HUES6 (cell line): ENCODE measurements at regions not wholly inside any gene's neighbourhood (a gene's known extent, or its start where the extent isn't known, plus 50 kb on each side); places are given as distances from the start of the nearest gene placed in this dataset.
"Not testable (repeated sequence)": the region's sequence is repeated elsewhere in the genome, so short reads cannot be mapped to it uniquely, and the experiment has no call there.

Experiments
- H3K27ac ChIP-seq: 2 replicates; pipeline ENCODE4 v1.7.0; 2013; ENCODE audit warnings: low read depth, mild to moderate bottlenecking, low read length, inconsistent platforms
- H3K27me3 ChIP-seq: 2 replicates; pipeline ENCODE4 v1.6.1; 2013; ENCODE audit warnings: low read length; ENCODE audit not compliant: control insufficient read depth, insufficient read depth
- H3K36me3 ChIP-seq: 2 replicates; pipeline ENCODE4 v1.6.1; 2013; ENCODE audit warnings: low read length; ENCODE audit not compliant: control insufficient read depth, insufficient read depth
- H3K4me1 ChIP-seq: 2 replicates; pipeline ENCODE4 v1.6.1; 2013; ENCODE audit warnings: low read length; ENCODE audit not compliant: control insufficient read depth, insufficient read depth
- H3K4me3 ChIP-seq: 2 replicates; pipeline ENCODE4 v1.5.1; 2013; ENCODE audit warnings: low read depth, low read length
- H3K9ac ChIP-seq: one replicate; pipeline ENCODE4 v1.6.1; 2013; ENCODE audit warnings: mild to moderate bottlenecking, low read length
- H3K9me3 ChIP-seq: 2 replicates; pipeline ENCODE4 v1.6.1; 2013; ENCODE audit warnings: low read depth, low read length; ENCODE audit not compliant: control insufficient read depth, insufficient read depth

- Histone ChIP-seq H3K27me3 (no peaks in the 10 kb centered on the region), H3K36me3 (no peaks in the 10 kb centered on the region), H3K27ac (no peak overlapping the region), H3K4me1 (peaks cover 6% of the 10 kb centered on the region; the same call in 1 of the 2 replicates), H3K4me3 (no peak overlapping the region), H3K9ac (no peak overlapping the region), H3K9me3 (no peaks in the 10 kb centered on the region)
These were observed 117.4 kb upstream of the DNAJC10 start for GRCh38 chr2:182598626-182599025.

GRCh38 chr2:182605166-182605565 is 110.9 kb upstream of the DNAJC10 start:
- no peaks in the 10 kb centered on the region for H3K9me3 ChIP-seq
- no peaks in the 10 kb centered on the region for H3K4me1 ChIP-seq
- H3K9ac ChIP-seq = no peak overlapping the region
- H3K36me3 ChIP-seq = no peaks in the 10 kb centered on the region
- no peak overlapping the region for H3K27ac ChIP-seq
- H3K27me3 ChIP-seq = no peaks in the 10 kb centered on the region
- no peak overlapping the region for H3K4me3 ChIP-seq

- H3K4me1 ChIP-seq = no peaks in the 10 kb centered on the region
- H3K9me3 ChIP-seq = no peaks in the 10 kb centered on the region
- no peak overlapping the region for H3K9ac ChIP-seq
- H3K27me3 ChIP-seq = no peaks in the 10 kb centered on the region
- H3K36me3 ChIP-seq = no peaks in the 10 kb centered on the region
- no peak overlapping the region for H3K4me3 ChIP-seq
- no peak overlapping the region for H3K27ac ChIP-seq
These were observed 109.1 kb upstream of the DNAJC10 start for GRCh38 chr2:182606728-182607681.

GRCh38 chr2:182608181-182608845 is 107.7 kb upstream of the DNAJC10 start:
- H3K4me3 ChIP-seq = no peak overlapping the region
- H3K9ac ChIP-seq = no peak overlapping the region
- no peak overlapping the region for H3K27ac ChIP-seq
- H3K36me3 ChIP-seq = no peaks in the 10 kb centered on the region
- no peaks in the 10 kb centered on the region for H3K9me3 ChIP-seq
- H3K4me1 ChIP-seq = no peaks in the 10 kb centered on the region
- H3K27me3 ChIP-seq = no peaks in the 10 kb centered on the region

- H3K9me3 ChIP-seq, H3K4me3 ChIP-seq, H3K27me3 ChIP-seq, H3K36me3 ChIP-seq, H3K4me1 ChIP-seq, H3K27ac ChIP-seq, H3K9ac ChIP-seq: not testable (repeated sequence)
These were observed 107.1 kb upstream of the DNAJC10 start for GRCh38 chr2:182609005-182609404.

GRCh38 chr2:182610231-182610630 is 105.8 kb upstream of the DNAJC10 start:
- no peaks in the 10 kb centered on the region for H3K9me3 ChIP-seq
- H3K9ac ChIP-seq = no peak overlapping the region
- no peak overlapping the region for H3K4me3 ChIP-seq
- H3K27me3 ChIP-seq = no peaks in the 10 kb centered on the region
- no peaks in the 10 kb centered on the region for H3K4me1 ChIP-seq
- no peak overlapping the region for H3K27ac ChIP-seq
- no peaks in the 10 kb centered on the region for H3K36me3 ChIP-seq

- Histone ChIP-seq H3K9me3 (no peaks in the 10 kb centered on the region), H3K4me1 (no peaks in the 10 kb centered on the region), H3K27ac (no peak overlapping the region), H3K4me3 (no peak overlapping the region), H3K36me3 (no peaks in the 10 kb centered on the region), H3K9ac (no peak overlapping the region), H3K27me3 (no peaks in the 10 kb centered on the region)
These were observed 105.0 kb upstream of the DNAJC10 start for GRCh38 chr2:182611009-182611408.

GRCh38 chr2:182615036-182615435 is 101.0 kb upstream of the DNAJC10 start:
- no peaks in the 10 kb centered on the region for H3K4me1 ChIP-seq
- H3K27ac ChIP-seq = no peak overlapping the region
- no peaks in the 10 kb centered on the region for H3K36me3 ChIP-seq
- H3K27me3 ChIP-seq = no peaks in the 10 kb centered on the region
- H3K4me3 ChIP-seq = no peak overlapping the region
- H3K9ac ChIP-seq = no peak overlapping the region
- H3K9me3 ChIP-seq = no peaks in the 10 kb centered on the region

GRCh38 chr2:182616471-182617393 is 99.3 kb upstream of the DNAJC10 start:
- Histone ChIP-seq H3K4me1 (peaks cover 6% of the 10 kb centered on the region; the same call in 1 of the 2 replicates), H3K4me3 (no peak overlapping the region), H3K9me3 (no peaks in the 10 kb centered on the region), H3K36me3 (no peaks in the 10 kb centered on the region), H3K9ac (no peak overlapping the region), H3K27ac (no peak overlapping the region), H3K27me3 (no peaks in the 10 kb centered on the region)

- H3K27ac ChIP-seq = no peak overlapping the region
- no peaks in the 10 kb centered on the region for H3K27me3 ChIP-seq
- no peaks in the 10 kb centered on the region for H3K36me3 ChIP-seq
- H3K4me3 ChIP-seq = no peak overlapping the region
- peaks cover 8% of the 10 kb centered on the region; the same call in 1 of the 2 replicates for H3K4me1 ChIP-seq
- H3K9me3 ChIP-seq = no peaks in the 10 kb centered on the region
- H3K9ac ChIP-seq = no peak overlapping the region
These were observed 97.4 kb upstream of the DNAJC10 start for GRCh38 chr2:182618672-182619079.
